NCI-H146 treated with DMSO at 0.1 percent for 48 hours (cell line): ENCODE measurements at regions not wholly inside any gene's neighbourhood (a gene's known extent, or its start where the extent isn't known, plus 50 kb on each side); places are given as distances from the start of the nearest gene placed in this dataset.
"Not testable (repeated sequence)": the region's sequence is repeated elsewhere in the genome, so short reads cannot be mapped to it uniquely, and the experiment has no call there.

ENCODE experiments used
- DNase-seq: peaks from one replicate; lab custom pipeline; 2025; ENCODE audit not compliant: unreplicated experiment; lab: John Stamatoyannopoulos, UW

GRCh38 chr16:29311461-29312344 lies 94.8 kb downstream of the NPIPB11 start:
- no peak for DNase-seq

GRCh38 chr16:29310852-29311314 lies 95.6 kb downstream of the NPIPB11 start:
- DNase-seq, result no peak

- DNase-seq, result not testable (repeated sequence)
Observed at GRCh38 chr16:29310243-29310642, 96.3 kb downstream of the NPIPB11 start.

GRCh38 chr16:29309601-29310000 lies 96.9 kb downstream of the NPIPB11 start:
- DNase-seq, result not testable (repeated sequence)

GRCh38 chr16:29308644-29309546 lies 97.6 kb downstream of the NPIPB11 start:
- DNase-seq, result no peak

- DNase-seq, result no peak
Observed at GRCh38 chr16:29307598-29308507, 98.7 kb downstream of the NPIPB11 start.

GRCh38 chr16:29306943-29307597 lies 99.4 kb downstream of the NPIPB11 start:
- no peak for DNase-seq

GRCh38 chr16:29306201-29306600 lies 100.3 kb downstream of the NPIPB11 start:
- no peak for DNase-seq

- DNase-seq, result not testable (repeated sequence)
Observed at GRCh38 chr16:29305018-29305417, 101.5 kb downstream of the NPIPB11 start.

- no peak for DNase-seq
Observed at GRCh38 chr16:29304251-29304650, 102.3 kb downstream of the NPIPB11 start.

GRCh38 chr16:29303520-29303919 lies 103.0 kb downstream of the NPIPB11 start:
- DNase-seq, result no peak

GRCh38 chr16:29302976-29303375 lies 103.5 kb downstream of the NPIPB11 start:
- no peak for DNase-seq

- DNase-seq, result not testable (repeated sequence)
Observed at GRCh38 chr16:29302433-29302832, 104.1 kb downstream of the NPIPB11 start.

- DNase-seq, result not testable (repeated sequence)
Observed at GRCh38 chr16:29301662-29302285, 104.7 kb downstream of the NPIPB11 start.

GRCh38 chr16:29300541-29301535 lies 105.7 kb downstream of the NPIPB11 start:
- not testable (repeated sequence) for DNase-seq

- DNase-seq, result not testable (repeated sequence)
Observed at GRCh38 chr16:29300030-29300491, 106.5 kb downstream of the NPIPB11 start.

- not testable (repeated sequence) for DNase-seq
Observed at GRCh38 chr16:29298997-29299396, 107.5 kb downstream of the NPIPB11 start.

- not testable (repeated sequence) for DNase-seq
Observed at GRCh38 chr16:29298307-29298706, 108.2 kb downstream of the NPIPB11 start.
